ENCODE measurements at regions not wholly inside any gene's neighbourhood (a gene's known extent, or its start where the extent isn't known, plus 50 kb on each side); places are given as distances from the start of the nearest gene placed in this dataset.

GRCh38 chr13:108527844-108528243 lies 101.6 kb upstream of the MYO16 start:
- no peak overlapping the region for H3K27ac ChIP-seq (ENCODE audit: low read length in 2 of 2)
- Mint-ChIP-seq H3K9me3 (ENCODE audit: insufficient read depth) (peaks cover 6% of the 10 kb centered on the region), H3K4me3 (no peak overlapping the region), H3K27ac (no peak overlapping the region), H3K27me3 (no peaks in the 10 kb centered on the region), H3K4me1 (no peaks in the 10 kb centered on the region)
- peaks cover 0 to 6% (median 0%) of the 10 kb centered on the region in 3 donors for H3K9me3 ChIP-seq (ENCODE audit: control extremely low read depth in 1 of 3, control insufficient read depth in 2 of 3, insufficient read depth in 1 of 3, low read length in 2 of 3)
- no peak for TF ChIP-seq EZH2 (IDR thresholded peaks at IDR 0.05; ENCODE audit: borderline replicate concordance, insufficient read depth, low read depth, low read length, poor library complexity, severe bottlenecking)
- TF ChIP-seq CTCF (IDR thresholded peaks at IDR 0.05): no peak
- H2AFZ ChIP-seq (ENCODE audit: insufficient read depth, low read depth, low read length, poor library complexity, severe bottlenecking): no peak overlapping the region
- ATAC-seq (ENCODE audit: low read depth) (no peak), DNase-seq (no peak)
- intact Hi-C loops (cut with micrococcal nuclease): no loop called here
- H3K4me3 ChIP-seq (ENCODE audit: control extremely low read depth in 1 of 5, extremely low read depth in 1 of 5, insufficient read depth in 1 of 5, low read depth in 2 of 5, low read length in 4 of 5): no peak overlapping the region
- H3K27me3 ChIP-seq (replicated peaks in 1 of 4; ENCODE audit: control extremely low read depth in 1 of 4, control insufficient read depth in 3 of 4, insufficient read depth in 4 of 4, low read length in 3 of 4): no peaks in the 10 kb centered on the region
- no peaks in the 10 kb centered on the region for H4K20me1 ChIP-seq (ENCODE audit: control insufficient read depth, insufficient read depth, low read length, poor library complexity, severe bottlenecking)
- no peaks in the 10 kb centered on the region for H3K79me2 ChIP-seq (ENCODE audit: control insufficient read depth, insufficient read depth, low read length)
- WGBS (ENCODE audit: insufficient coverage): no CpG with 5 or more reads among the region's 1 CpG
- H3K36me3 ChIP-seq (replicated peaks in 1 of 2; ENCODE audit: control extremely low read depth in 1 of 2, control insufficient read depth in 1 of 2, extremely low read depth in 1 of 2, insufficient read depth in 2 of 2, low read length in 1 of 2): no peaks in the 10 kb centered on the region
- ChIA-PET CTCF (no interaction called here), POLR2A (no interaction called here)
- no peaks in the 10 kb centered on the region for H3K4me1 ChIP-seq (ENCODE audit: control insufficient read depth in 2 of 2, insufficient read depth in 2 of 2, low read length in 2 of 2)
- no peak overlapping the region for H3K9ac ChIP-seq (ENCODE audit: low read length)
- H3K4me2 ChIP-seq (replicated peaks; ENCODE audit: low read depth, low read length, poor library complexity, severe bottlenecking): no peak overlapping the region

GRCh38 chr13:108528303-108528702 lies 101.1 kb upstream of the MYO16 start:
- CTCF ChIA-PET: no interaction called here
- H4K20me1 ChIP-seq (ENCODE audit: control insufficient read depth, insufficient read depth, low read length, poor library complexity, severe bottlenecking): no peaks in the 10 kb centered on the region

More at GRCh38 chr13:108528303-108528702, 101.1 kb upstream of the MYO16 start:
- Histone ChIP-seq H3K9me3 (ENCODE audit: control extremely low read depth in 1 of 3, control insufficient read depth in 2 of 3, insufficient read depth in 1 of 3, low read length in 2 of 3) (peaks cover 0 to 6% (median 0%) of the 10 kb centered on the region in 3 donors), H3K27me3 (replicated peaks in 1 of 4; ENCODE audit: control extremely low read depth in 1 of 4, control insufficient read depth in 3 of 4, insufficient read depth in 4 of 4, low read length in 3 of 4) (no peaks in the 10 kb centered on the region), H2AFZ (ENCODE audit: insufficient read depth, low read depth, low read length, poor library complexity, severe bottlenecking) (no peak overlapping the region), H3K4me3 (ENCODE audit: control extremely low read depth in 1 of 5, extremely low read depth in 1 of 5, insufficient read depth in 1 of 5, low read depth in 2 of 5, low read length in 4 of 5) (no peak overlapping the region), H3K36me3 (replicated peaks in 1 of 2; ENCODE audit: control extremely low read depth in 1 of 2, control insufficient read depth in 1 of 2, extremely low read depth in 1 of 2, insufficient read depth in 2 of 2, low read length in 1 of 2) (no peaks in the 10 kb centered on the region), H3K79me2 (ENCODE audit: control insufficient read depth, insufficient read depth, low read length) (no peaks in the 10 kb centered on the region), H3K4me2 (replicated peaks; ENCODE audit: low read depth, low read length, poor library complexity, severe bottlenecking) (no peak overlapping the region), H3K27ac (ENCODE audit: low read length in 2 of 2) (no peak overlapping the region), H3K9ac (ENCODE audit: low read length) (no peak overlapping the region), H3K4me1 (ENCODE audit: control insufficient read depth in 2 of 2, insufficient read depth in 2 of 2, low read length in 2 of 2) (no peaks in the 10 kb centered on the region)
- H3K27ac Mint-ChIP-seq: no peak overlapping the region
- POLR2A ChIA-PET: no interaction called here
- 20% methylated on average over 1 of the region's 2 CpGs for WGBS (ENCODE audit: insufficient coverage)
- no peaks in the 10 kb centered on the region for H3K27me3 Mint-ChIP-seq
- DNase-seq (no peak), ATAC-seq (ENCODE audit: low read depth) (no peak)
- TF ChIP-seq EZH2 (IDR thresholded peaks at IDR 0.05; ENCODE audit: borderline replicate concordance, insufficient read depth, low read depth, low read length, poor library complexity, severe bottlenecking) (no peak), CTCF (IDR thresholded peaks at IDR 0.05) (no peak)
- no peaks in the 10 kb centered on the region for H3K4me1 Mint-ChIP-seq
- H3K9me3 Mint-ChIP-seq (ENCODE audit: insufficient read depth): peaks cover 5% of the 10 kb centered on the region
- intact Hi-C loops (cut with micrococcal nuclease): no loop called here
- no peak overlapping the region for H3K4me3 Mint-ChIP-seq
